ENCODE measurements at regions not wholly inside any gene's neighbourhood (a gene's known extent, or its start where the extent isn't known, plus 50 kb on each side); places are given as distances from the start of the nearest gene placed in this dataset.

DNA sequence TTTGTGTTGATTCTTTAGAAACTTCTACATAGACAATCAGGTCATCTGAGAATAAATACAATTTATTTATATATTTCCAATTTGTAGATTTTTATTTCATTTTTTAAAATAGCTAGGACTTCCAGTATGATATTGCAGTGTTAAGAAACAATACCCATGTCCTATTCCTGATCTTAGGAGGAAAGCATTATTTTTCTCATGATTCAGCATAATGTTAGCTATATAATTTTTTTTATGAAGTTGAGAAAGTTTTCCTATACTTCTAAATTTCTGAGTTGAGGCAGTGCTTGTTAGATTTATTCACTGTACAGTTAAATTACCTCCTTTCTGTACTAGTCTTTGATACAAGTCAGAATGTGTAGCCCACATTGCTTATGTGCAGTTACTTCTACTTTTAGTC is 595.7 kb upstream of the HS6ST1 start:
- TF ChIP-seq, protein P1, sequence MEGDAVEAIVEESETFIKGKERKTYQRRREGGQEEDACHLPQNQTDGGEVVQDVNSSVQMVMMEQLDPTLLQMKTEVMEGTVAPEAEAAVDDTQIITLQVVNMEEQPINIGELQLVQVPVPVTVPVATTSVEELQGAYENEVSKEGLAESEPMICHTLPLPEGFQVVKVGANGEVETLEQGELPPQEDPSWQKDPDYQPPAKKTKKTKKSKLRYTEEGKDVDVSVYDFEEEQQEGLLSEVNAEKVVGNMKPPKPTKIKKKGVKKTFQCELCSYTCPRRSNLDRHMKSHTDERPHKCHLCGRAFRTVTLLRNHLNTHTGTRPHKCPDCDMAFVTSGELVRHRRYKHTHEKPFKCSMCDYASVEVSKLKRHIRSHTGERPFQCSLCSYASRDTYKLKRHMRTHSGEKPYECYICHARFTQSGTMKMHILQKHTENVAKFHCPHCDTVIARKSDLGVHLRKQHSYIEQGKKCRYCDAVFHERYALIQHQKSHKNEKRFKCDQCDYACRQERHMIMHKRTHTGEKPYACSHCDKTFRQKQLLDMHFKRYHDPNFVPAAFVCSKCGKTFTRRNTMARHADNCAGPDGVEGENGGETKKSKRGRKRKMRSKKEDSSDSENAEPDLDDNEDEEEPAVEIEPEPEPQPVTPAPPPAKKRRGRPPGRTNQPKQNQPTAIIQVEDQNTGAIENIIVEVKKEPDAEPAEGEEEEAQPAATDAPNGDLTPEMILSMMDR (IDR thresholded peaks at IDR 0.05): no peak
- TF ChIP-seq POLR2A (IDR thresholded peaks at IDR 0.05): no peak

Data from Peyer's patch (tissue), 4 donors.